HG03196 (cell line): ENCODE measurements at regions not wholly inside any gene's neighbourhood (a gene's known extent, or its start where the extent isn't known, plus 50 kb on each side); places are given as distances from the start of the nearest gene placed in this dataset.
"Not testable (repeated sequence)": the region's sequence is repeated elsewhere in the genome, so short reads cannot be mapped to it uniquely, and the experiment has no call there.

ENCODE experiments used
- ATAC-seq: cut with Tn5 transposase; IDR thresholded peaks from one replicate; pipeline ENCODE4 v1.9.1; 2021; ENCODE audit not compliant: unreplicated experiment

DNA sequence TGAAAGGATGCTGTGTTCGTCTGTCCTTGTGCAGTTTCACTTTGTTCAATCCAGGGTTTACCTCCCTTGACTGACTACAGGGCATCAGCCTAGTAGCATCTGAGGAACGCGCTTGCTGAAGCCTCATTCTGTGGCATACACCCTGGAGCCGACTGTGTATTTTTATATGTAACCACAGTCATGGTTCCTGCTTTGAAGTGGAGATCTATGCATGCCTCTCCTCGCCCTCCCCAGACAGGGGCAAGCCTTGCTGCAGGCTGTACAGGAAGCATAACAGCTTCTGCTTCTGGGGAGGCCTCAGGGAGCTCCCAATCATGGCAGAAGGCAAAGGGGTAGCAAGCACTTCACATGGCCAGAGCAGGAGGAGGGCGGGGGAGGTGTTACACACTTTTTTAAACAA is 262.1 kb downstream of the BCL11B start:
- ATAC-seq = no peak

DNA sequence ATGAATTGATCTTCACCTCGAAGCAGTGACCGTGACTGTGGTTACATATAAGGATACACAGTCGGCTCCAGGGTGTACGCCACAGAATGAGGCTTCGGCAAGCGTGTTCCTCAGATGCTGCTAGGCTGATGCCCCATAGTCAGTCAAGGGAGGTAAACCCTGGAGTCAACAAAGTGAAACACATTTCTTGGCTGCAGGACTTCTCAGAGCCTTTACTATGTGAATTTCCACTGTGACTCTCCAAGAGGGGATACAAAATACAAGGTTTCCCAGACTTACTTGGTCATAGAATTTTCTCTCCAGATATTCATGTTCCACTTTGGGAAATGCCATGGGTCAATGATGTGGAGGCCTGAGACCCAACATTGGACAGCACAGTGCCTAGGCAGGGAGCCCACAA is 260.6 kb downstream of the BCL11B start:
- ATAC-seq = no peak

DNA sequence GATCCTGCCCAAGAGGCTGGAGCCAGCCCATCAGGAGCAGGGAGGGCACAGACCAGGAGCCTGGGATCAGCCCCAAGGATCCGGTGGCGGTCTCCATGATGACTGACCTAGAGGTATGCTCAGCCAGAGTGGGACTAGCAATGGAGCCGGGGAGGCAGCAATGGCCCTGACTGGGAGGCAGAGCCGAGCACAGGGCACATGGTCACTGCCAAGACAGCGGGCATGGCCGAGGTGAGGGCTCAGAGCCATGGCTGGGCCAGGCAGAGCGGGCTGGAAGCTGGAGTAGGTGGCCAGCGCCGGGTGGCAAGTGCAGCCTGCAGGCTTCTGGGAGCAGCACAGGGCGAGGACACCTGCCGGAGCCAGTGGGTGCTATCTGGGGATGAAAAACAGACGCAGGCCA is 259.3 kb downstream of the BCL11B start:
- no peak for ATAC-seq

DNA sequence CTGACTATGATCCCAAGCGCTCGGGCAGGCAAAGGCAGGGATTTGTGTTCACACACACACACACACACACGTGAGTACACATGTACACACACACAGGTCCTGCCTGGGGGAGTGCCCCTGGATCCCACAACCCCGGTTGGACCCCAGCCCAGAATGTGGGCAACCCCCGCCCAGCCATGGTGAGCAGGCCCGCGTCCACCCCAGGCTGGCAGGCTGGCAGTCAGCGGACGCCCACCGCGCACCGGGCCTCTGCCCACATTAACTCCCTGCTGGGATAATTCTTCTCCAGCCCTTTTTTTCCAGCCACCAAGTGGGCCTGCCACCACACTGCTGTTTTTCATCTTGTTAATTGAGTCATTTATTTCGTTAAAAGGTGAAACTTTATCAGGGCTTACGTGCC is 256.2 kb downstream of the BCL11B start:
- ATAC-seq = no peak

DNA sequence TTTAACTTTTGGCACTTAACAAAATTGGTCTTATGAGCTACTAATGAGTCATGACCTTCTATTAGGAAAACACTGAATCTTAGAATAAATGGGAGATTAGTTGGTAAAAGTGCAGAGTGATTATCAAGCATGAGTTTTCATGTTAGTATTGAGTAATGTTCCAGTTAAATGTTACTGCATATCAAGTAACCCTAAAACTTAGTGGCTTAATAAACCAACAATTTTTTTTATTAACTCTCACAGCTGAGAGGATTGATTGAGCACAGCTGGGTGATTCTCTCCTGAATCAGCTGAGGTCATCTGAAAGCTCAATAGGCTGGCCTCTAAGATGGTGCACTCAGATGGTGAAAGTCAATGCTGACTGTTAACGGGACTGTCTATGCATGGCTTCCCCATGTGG is 248.6 kb downstream of the BCL11B start:
- no peak for ATAC-seq

DNA sequence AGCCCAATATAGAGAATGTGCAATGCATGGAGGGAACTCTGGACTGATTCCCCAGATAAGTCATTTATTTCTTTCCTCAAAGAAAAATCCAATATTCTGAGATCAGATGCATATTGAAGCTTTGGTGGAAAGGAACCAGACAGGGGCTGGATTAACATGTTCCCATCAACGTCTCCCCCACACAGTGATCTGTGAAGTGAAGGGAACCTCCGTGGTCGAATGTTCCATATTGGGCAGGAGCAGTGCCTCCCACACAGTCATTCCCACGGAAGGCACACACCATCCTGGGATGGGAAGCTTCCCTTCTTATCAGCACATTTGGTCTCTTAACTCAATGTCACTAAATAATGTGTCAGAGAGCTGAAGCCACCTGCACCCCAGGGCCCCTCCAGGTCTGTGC is 247.1 kb downstream of the BCL11B start:
- ATAC-seq = no peak

DNA sequence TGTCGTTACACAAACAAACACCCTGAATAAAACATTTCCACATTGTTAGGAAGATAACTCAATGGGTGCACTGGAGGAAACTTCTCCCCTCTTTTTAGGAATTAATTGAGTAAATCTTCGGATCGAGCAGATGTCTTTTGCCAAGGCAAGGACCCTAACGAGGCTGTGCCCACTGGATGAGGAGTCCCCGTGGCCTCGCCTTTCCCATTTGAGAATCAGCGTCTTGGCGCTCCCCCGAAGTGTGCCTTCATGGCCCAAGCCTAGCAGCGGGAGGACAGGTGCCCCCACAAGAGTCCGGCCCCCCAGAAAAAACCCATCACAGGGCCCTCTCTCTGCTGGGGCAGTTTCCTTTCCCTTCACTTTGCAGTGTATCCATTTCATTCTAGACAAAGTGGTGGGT is 246.6 kb downstream of the BCL11B start:
- ATAC-seq = no peak

DNA sequence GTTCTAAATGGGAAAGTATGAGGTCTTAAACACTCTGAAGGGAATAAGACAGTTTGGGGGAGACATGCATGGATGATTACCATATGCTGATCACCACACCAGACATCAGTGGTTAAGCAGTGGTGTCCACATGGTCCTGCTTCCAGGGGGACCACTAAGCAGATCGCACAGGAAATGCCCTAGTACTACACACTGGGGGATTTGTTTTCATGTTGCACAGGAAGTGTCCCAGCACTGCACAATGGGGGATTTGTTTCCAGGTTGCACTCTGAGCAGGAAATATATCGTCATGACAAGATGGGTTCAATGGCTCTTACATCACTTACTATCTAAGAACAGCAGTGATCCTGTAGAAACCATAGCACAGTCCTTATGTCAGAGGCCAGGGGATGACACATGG is 245.5 kb downstream of the BCL11B start:
- no peak for ATAC-seq

DNA sequence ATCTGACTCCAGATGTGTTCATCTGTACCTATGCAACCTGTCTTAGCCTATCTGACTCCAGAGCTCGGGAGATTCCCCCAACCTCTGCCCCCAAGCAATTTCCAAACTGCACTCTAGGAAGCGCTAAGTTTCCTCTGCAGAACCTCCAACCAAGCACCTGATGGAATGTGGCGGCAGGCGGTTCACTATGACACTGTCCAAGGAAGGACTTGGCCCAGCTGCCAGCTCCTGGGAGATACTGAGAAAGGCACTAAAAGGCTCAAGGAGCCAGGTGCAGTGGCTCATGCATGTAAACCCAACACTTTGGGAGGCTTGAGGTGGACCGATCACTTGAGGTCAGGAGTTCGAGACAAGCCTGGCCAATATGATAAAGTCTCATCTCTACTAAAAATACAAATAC is 244.0 kb downstream of the BCL11B start:
- no peak for ATAC-seq

DNA sequence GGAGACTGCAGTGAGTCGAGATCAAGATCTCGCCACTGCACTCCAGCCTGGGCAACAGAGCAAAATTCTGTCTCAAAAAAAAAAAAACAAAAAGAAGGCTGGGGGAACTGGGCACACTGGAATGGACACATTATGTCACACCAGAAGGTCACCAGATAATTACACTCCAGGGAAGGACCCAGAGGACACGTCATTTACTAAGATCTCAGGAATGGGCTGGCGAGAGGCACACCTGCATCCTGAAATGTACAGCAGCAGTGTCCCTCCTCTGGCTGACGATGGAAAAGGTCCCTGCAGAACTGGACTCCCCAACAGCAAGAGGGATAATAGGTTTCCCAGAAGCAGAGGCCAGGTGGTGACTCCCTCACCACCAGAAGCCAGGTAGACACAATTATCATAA is 243.5 kb downstream of the BCL11B start:
- no peak for ATAC-seq

DNA sequence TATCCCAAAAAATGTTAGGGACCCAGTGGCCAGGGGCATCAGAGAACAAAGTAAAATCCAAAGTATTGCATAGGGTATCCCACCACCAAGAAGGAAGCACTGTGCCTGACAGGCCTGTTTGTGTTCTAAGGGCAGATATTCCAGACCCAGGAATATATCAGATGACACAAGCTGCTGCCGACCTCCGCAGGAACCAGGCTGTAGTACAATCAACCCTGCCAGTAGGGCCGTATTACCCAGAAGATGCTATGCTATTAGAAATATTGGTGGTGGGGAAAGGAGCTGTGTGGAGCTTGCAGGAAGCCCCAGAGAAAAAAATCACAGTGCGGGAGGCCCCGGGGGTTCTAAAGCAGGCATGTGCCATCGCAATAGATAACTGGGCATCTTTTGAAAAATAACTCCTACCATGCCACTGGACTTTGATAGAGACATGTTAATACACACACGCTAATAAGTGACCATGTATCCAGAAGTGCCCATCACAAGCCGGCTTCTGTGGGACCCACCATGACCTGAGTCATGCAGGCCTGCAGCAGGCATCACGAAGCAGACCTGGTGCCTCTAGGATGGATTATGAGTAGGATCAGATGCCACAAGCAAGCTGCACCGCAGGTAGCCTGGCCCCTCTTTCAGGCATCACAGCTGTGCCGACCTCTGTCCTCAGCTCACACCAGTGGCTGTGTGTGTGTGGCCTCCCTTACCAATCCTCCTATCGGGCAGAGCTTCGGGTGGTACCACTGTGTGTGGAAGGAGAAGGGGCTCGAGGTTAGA is 242.7 kb downstream of the BCL11B start:
- no peak for ATAC-seq

DNA sequence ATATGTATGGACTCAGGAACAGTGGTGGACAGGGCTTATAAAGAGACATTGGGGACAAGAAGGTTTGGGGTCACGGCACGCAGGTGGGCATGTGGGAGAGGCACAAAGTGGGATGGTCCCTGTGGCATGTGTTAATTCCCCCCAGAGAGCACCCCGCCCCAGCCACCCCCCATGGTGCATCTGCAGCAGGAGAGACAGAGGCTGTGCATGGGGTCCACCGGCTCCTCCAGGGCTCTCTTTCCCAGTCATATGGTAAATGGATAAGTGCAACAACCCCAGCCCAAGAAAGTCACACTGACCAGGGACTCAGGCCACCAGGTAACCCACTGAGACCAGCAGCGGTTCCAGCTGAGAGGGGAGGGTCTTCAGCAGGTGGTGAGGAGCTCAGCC is 242.1 kb downstream of the BCL11B start:
- no peak for ATAC-seq

DNA sequence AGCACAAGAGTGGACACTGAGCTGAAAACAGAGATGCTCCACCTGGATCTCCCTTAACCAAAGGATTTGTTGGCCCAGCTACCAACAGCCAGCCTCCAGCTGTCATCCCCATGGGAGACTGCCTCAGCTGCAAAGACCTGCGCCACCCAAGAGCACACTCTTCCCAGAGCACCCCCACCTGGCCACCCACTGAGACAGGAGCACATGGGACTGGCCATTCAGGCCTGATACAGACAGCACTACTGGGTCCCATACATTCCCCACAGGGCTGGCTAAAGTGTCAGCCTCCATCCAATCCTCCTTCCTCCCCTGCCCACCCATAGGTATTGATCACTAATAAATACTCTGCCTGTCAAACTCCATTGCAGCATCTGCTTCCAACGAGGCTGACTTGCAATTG is 241.5 kb downstream of the BCL11B start:
- ATAC-seq = no peak

DNA sequence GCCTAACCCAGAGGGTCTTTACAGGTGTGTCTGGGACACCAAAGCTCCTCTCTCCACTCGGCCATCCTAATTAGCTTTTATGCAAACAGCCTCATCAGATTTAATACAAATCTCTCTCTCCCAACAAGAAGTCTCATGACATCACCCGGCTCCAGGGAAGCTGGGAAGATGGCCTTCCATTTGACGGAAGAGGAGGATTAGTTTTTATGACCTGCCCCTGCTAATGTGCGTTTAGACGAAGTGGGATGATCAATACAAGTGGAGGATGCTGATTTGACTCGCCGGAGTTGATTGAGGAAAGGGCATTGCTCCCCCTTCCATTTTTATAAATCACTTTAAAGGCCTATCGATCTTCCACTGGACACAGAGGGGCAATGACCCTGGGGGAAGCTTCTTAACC is 239.2 kb downstream of the BCL11B start:
- ATAC-seq = no peak

DNA sequence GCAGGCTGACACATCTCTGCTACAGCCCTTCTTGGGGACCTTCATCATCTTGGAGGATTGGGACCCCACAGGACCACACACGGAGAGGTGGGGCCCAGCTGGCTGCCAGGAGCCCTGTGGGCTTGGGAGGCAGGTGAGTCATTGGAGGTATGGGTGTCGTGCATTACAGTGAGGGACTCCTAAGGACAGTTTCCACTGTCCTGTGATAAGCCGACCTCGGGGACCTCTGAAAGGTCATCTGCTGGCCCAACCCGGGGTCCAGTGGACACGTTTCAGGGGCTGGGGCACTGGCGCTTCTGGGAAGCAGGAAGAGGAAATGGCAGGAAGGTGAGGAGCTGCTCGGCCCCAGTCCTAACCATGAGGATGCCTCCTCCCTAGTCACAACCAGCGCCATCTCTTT is 238.0 kb downstream of the BCL11B start:
- no peak for ATAC-seq

DNA sequence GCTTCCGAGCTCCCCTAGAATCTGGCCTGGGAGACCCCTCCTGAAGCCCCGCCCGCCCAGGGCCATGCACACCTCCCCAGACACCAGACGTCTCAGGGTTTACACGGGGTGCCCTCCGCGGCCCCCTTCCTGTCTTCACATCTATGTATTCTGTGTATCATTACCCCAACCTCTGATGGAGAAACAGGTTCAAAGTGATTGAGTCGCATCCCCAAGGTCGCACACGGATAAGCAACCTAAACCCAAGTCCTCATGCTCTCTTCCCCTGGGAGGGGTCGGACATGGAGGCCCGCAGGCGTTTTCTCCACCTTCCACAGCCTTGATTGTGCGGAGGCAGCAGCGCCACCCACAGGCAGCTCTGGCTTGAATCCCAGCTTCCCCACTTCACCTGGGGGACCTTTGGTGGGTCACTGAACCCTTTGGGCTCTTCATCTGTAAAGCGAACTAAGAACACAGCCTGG is 237.3 kb downstream of the BCL11B start:
- no peak for ATAC-seq

DNA sequence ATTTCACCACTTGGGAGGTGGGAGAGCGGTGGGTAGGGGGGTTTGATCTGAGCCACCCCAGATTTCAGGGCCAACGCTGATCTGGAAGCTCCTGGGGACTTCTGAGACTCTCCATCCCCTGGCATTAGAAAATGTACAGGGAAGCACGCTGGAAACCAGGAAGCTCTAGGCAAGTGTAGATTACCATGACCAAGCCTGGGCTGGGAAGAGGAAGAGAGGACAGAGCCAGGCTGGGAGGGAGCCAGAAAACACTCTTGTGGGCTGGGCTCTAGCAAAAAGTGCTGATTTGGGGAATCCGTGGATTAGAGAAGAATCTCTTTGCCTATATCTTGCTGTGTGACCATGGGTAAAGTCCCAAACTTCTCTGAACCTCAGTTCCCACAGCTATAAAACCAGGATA is 236.7 kb downstream of the BCL11B start:
- no peak for ATAC-seq

DNA sequence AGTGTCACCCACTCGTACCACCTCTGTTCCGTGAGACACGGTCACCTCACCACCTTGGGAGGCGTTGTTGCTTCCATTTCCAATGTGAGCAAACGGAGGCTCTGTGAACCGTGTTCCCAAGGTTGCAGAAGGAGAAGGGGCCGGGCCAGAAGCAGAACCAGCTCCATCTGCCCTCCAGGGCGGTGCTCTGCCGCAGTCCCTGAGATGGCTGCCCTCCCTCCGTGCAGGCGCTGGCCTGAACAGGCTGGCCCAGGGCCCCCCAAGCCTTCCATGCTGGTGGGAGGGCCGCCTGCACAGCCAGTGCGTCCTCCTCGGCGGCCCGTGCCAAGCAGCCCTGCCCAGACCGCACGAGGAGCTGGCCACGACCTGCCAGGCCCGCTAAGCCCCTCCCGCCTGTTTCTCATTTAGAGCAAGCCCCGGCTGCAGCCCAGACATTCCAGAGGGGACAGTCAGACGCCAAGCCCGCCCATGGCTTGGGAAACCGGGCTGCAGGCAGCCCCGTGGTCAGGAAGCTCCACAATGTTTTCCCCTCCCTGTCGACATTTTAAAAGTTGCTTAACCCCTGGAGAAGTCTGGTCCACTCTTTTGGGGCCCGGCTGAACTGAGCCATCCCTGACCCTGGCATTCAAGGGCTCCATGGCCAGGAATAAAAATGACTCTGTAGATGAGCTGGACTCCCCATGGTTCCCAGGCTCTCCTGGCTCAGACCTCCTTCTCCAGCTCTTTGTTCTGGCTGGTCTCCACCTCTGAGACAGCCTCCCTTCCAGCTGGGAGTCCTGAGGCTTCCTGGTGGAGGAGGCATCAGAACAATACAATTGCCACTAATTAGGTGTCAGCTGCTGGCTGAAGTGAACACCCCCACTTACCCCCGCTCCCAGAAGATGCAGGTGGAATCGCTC is 236.0 kb downstream of the BCL11B start:
- ATAC-seq = no peak

DNA sequence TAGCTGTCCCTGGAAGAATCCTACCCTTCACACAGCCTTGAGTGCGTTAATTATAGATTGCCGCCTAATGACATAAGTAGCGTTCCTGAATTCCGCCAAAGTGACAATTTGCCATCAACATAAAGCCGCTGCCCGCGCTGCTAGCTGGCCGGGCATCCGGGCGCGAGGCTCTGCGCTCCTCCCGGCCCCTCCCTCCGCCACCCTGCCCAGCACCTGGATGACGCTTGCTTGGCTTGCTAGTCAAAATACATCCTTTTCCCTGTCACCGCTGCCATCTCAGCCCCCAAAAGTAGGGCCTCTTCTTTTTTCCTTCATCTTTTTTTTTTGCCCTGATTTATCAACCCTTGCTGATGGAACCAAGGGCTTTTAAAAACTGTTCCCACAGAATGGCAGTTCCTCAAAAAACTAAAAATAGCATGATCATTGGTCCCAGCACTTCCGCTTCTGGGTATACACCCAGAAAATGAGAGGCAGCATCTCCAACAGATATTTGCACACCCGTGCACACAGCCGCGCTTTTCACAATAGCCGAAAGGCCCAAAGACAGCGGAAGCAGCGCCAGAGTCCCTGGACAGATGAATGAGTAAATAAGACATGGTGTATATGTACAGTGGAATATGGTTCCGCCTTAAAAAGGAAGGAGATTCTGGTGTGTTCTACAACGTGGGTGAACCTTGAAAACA is 235.2 kb downstream of the BCL11B start:
- ATAC-seq = no peak

DNA sequence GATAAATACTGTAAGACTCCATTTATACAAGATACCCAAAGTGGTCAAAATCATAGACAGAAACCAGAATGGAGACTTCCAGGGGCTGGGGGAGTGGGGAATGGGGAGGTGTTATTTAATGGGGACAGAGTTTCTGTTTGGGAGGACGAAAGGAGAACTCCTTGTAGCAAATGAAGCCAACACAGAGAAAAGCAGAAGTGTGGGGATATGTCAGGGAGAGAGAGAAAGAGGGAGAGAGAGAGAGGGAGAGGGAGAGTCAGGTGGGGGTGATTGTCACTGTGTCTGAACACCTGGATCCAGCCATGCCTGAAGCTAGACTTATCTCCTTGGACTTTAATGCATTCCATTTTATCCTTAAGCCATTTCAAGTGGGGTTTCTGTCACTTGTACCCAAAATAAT is 234.7 kb downstream of the BCL11B start:
- ATAC-seq = not testable (repeated sequence)

DNA sequence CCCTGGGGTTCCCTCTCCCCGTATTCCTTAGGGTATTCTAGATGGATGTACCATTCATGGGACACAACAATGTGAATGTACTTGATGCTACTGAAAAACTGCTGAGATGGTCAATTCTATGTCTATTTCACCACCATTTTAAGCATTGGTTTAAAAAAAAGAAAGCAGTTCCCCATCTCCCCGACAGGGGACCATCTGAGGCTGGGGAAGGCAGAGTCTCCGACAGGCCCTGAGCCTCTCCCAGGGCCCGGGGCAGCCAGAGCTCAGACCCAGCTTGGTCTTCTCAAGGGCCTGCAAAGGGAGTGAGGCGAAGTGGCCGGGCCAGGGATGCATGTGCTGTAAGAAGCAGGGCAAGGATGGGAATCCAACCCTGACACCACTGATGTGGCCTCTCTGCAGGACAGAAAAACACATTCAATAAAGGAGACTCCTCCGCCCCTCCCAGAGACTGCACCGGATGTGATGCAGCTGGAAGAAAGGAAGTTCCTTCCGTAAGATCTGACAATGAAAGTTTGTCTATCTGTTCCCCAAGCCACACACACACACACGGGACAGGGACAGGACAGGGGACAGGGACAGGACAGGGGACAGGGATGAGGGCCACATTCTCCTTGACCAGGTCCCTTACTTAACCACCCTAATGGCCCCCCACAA is 234.1 kb downstream of the BCL11B start:
- no peak for ATAC-seq
